Erythroblast (primary cell): ENCODE measurements at regions not wholly inside any gene's neighbourhood (a gene's known extent, or its start where the extent isn't known, plus 50 kb on each side); places are given as distances from the start of the nearest gene placed in this dataset.

ENCODE experiments used
- DNase-seq, 2 experiments: peaks; one replicate each; lab custom pipeline; 2025; lab: John Stamatoyannopoulos, UW
- GATA1 ChIP-seq: IDR thresholded peaks from 2 replicates; pipeline ENCODE4 v1.6.1; 2011; ENCODE audit warnings: low read depth, mild to moderate bottlenecking, control low read depth, low read length, moderate library complexity
- POLR2A ChIP-seq: IDR thresholded peaks from 2 replicates; pipeline ENCODE4 v1.6.1; 2011; ENCODE audit warnings: mild to moderate bottlenecking, low read length

DNA sequence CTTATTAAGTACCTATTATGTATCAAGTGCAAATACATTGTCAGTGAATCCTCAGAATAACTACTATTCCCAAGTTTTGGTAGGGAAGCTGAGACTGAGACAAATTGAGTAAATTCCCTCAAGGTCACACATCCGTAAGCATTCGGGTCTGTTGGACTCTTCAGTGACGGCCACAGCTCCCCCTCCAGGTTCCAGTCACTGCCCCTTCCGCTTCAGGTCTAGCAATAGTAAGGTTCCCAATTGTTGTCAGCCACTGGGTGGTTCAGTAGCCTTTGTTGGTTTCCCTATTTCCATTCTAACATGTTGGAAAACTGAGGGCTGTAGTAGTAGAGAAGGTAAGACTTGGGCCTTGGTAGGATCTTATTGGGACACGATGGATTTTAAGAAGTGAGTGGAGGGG is 54.9 kb upstream of the TNRC6B start:
- TF ChIP-seq POLR2A (no peak), GATA1 (no peak)
- no peak for DNase-seq

DNA sequence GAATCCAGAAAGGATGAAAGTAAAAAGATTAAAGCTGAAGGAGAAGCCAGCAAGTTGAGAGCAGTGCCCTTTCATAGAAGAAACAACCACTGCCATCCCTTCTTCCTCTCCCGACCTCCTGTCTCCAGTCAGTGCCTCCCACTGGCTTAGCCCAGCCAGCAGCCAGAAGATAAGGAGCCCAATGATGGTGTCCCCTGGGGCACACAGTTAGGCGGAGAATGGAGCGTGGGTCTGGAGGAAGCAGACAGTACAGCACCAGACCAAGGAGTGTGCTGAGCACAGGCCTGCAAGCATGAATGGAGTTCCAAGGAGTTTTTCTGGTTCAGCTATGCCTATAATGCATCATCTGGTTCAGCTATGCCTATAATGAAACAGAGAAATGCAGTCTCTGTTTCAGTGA is 54.3 kb upstream of the TNRC6B start:
- DNase-seq, result no peak
- TF ChIP-seq POLR2A (no peak), GATA1 (no peak)
